HEK293 (cell line): ENCODE measurements at regions not wholly inside any gene's neighbourhood (a gene's known extent, or its start where the extent isn't known, plus 50 kb on each side); places are given as distances from the start of the nearest gene placed in this dataset.

Experiments used
- CTCF ChIP-seq: fragments of 450-650 bp; formaldehyde crosslinking; IDR thresholded peaks from 2 replicates; pipeline ENCODE4 v1.5.1; 2016; ENCODE audit warnings: missing biosample characterization, missing genetic modification characterization
- YY1 ChIP-seq: fragments of 450-650 bp; formaldehyde crosslinking; IDR thresholded peaks from 2 replicates; pipeline ENCODE4 v1.5.1; 2018; ENCODE audit warnings: missing biosample characterization, missing genetic modification characterization
- ZNF416 ChIP-seq: fragments of 450-650 bp; formaldehyde crosslinking; IDR thresholded peaks from 2 replicates; pipeline ENCODE4 v1.5.1; 2016; ENCODE audit warnings: missing biosample characterization, missing genetic modification characterization
- ZNF610 ChIP-seq: fragments of 450-650 bp; formaldehyde crosslinking; IDR thresholded peaks from 2 replicates; pipeline ENCODE4 v1.5.1; 2016; ENCODE audit warnings: missing biosample characterization, missing genetic modification characterization, borderline replicate concordance
- ZNF639 ChIP-seq: fragments of 450-650 bp; formaldehyde crosslinking; IDR thresholded peaks from 2 replicates; pipeline ENCODE4 v1.5.1; 2016; ENCODE audit warnings: missing biosample characterization, missing genetic modification characterization
- ZNF707 ChIP-seq: fragments of 450-650 bp; formaldehyde crosslinking; IDR thresholded peaks from 2 replicates; pipeline ENCODE4 v1.5.1; 2016; ENCODE audit warnings: missing biosample characterization, missing genetic modification characterization

GRCh38 chr15:91789136-91789535 is 64.4 kb upstream of the SLCO3A1 start:
- TF ChIP-seq ZNF707 (tag by site-specific recombination), result no peak
- TF ChIP-seq CTCF (tag by site-specific recombination), result no peak
- TF ChIP-seq ZNF610 (tag by site-specific recombination), result no peak
- no peak for TF ChIP-seq ZNF416 (tag by site-specific recombination)
- TF ChIP-seq YY1 (tag by site-specific recombination), result no peak
- no peak for TF ChIP-seq ZNF639
